Fibroblast of peridontal ligament (primary cell): ENCODE measurements at regions not wholly inside any gene's neighbourhood (a gene's known extent, or its start where the extent isn't known, plus 50 kb on each side); places are given as distances from the start of the nearest gene placed in this dataset.
A peak's percentile ranks its signal among the peaks of the same experiment; 100 is the strongest.

Experiments
- DNase-seq: peaks from one replicate; pipeline ENCODE4 v3.0.0-alpha.2; 2010; ENCODE audit errors: extremely low read depth

DNA sequence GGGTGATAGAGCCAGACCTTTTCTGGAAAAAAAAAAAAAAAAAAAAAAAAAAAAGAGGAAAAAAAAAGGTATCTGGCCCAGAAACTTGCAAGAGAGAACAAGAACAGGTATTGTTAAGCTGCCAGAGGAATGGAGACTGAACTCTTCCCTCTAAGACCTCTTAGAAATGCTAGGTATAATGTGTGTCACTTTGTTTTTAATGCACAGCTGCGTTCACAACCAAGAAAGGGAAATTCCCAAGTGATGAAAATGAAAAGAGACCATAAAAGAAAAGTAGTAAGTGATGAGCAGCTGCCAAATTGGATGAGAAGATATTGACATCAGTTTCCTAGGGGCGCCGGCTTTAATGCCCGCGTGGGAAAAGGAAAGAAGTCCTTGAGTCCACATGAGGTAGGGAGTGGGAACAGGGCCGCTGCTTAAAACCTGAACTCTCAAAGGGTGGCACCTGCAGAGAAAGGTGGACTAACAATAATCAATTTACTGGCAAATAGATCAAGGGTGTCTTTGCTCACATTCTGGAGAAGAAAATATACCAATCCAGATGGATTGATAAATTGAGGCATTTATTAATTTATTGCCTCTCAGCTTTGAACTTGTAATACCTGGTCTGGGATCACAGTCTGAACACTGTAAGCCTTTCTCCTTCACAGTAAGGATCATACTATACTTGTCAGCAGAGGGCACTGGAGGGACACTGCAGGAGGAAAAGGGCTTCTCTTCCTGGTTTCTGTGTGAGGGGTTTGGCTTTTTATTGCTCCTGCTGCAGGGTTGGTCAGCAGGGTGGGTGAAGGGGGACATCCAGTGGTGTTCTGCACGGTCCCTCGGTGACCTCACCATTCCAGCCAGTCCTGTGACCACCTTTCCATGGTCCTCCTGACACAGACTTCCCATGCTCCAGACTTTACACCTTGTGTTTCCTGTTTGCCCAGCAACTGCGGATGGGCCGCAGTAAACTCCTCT lies 131.6 kb downstream of the AQP9 start:
- peak; percentile 80 for DNase-seq

DNA sequence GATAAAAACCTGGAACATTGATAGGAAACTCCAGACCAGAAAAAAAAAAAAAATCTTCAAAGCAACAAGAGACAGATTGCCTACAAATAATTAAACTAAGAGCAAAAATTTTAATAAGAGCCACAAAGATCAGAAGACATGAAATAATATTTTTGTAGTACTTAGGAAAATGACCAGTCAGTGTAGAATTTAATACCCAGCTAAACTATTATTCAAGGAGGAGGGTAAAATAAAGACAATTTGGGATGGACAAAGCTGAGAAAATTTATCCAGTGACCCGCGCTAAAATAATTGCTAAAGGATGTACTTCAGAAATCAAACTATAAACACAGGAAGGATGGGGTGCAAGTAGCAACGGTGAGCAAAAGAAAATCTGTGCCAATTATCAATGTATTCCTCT lies 133.2 kb downstream of the AQP9 start:
- no peak for DNase-seq

DNA sequence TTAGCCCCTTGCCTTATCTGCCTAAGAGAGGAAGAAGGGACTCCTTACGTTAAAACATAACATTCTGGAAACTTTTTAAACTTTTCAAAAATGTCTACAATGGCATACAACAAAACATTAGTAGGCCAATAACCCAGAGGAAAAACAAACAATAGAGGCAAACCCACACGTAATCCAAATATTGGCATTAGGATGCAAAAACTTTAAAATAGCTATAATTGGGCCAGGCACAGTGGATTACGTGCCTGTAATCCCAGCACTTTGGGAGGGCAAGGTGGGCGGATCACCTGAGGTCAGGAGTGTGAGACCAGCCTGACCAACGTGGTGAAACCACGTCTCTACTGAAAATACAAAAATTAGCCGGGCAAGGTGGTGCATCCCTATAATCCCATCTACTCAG lies 134.9 kb downstream of the AQP9 start:
- no peak for DNase-seq

DNA sequence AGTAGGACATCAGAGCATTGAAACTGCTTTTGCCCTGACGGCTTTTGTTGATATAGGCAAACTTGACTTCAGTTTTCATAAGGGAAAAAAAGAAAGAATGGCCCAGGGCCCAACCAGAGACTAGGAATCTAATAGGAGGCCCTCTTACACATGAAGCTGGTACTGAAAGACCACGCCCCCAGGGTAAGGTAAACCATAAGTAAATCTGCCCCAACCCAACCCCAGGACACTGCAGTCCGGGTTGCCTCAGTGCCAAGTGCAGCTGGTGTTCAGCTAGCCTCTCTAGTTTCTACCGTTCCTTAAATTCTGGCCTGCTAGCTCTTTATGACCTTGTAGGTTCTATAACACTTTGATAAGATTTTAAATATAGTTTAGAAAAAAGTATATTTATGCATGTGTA lies 136.7 kb downstream of the AQP9 start:
- DNase-seq, result no peak

DNA sequence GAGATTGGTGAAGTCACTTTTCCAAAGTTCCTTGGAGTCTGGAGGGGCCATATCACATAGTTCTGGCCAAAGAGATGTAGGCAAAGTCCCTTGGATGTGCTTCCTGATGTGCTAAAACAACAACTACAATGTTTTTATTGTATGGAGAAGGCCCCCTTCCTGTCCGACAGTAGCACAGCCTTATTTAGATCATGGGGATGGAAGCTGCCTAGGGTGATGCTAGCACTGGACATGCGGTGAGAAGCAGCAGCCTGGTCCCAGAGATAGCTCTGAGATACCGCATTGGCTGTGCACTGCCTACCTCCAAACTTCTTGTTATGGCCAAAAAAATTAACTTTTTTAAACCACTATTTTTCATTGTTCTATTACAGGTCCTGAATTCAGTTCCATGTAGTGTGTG lies 137.6 kb downstream of the AQP9 start:
- DNase-seq, result no peak

DNA sequence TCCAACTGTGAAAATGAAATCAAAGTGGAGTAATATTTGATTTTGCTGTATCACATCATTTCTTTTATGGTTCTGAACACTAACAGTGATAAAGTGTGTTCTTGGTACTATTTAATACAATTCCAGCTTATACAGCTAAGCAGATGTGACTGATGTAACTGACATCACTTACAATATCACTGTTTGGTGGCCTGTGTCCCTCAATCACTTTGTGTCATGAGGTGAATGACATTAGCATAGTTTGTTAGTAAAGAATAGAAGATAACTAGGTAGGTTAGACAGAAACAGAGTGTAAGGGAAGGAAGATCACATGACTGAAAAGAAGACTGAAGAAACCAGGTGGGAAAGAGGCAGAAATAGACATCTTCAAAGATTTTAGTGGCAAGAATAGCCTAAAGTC lies 138.7 kb downstream of the AQP9 start:
- DNase-seq, result no peak

DNA sequence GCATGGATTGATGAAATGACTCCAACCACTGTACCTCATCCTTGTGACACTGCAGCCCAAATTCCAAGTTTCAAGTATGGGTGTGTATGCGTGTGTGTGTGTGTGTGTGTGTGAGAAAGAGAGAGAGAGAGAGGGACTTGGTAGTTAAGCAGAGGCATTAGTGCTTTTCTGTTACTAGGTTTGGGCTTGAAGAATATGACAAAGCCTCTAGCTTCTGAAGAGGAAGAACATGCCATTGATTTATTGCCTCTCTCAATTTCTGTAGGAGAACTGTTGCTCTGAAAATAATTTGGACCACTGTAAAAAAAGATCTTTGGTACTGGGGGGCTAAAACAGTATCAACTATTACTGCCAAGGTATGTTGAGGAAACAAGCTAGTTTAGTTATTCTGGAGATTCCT lies 139.2 kb downstream of the AQP9 start:
- no peak for DNase-seq

DNA sequence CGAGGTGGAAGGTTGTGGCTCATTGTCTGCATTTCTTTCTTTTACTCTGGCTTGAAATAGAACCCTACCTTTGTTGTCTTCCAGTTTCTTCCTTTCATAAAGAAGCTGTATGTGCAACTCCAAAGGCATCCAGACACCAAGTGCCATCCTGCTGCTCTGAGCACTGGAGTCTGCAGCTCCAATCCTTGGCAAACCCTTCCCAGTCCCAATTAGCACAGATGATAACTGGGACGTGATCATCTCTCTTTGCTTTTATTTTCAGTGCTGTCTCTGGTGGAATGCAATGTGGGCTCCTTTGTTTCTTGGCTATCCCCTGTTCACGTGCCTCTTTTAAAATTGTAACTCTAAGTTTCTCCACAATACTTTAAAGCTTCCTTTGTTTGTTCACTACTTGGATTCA lies 140.9 kb downstream of the AQP9 start:
- DNase-seq, result no peak

DNA sequence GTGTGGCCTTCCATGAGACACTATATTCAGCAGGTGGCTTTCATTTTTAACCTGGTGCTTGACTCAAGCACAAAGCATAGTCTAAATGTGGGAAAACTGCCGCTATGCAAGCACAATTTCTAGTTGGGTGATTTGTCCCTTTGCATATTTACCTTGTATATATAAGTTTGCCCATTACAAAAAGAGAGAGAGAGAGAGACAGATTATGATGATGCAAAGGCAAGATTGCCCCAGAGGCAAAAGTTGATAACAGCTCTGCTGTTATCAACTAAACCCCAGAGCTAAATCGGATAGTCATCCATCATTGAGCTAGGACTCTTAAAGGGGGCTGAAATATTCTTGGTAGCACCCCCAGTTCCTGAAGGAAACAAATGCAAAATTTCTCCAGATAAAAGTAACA lies 141.5 kb downstream of the AQP9 start:
- DNase-seq, result no peak

DNA sequence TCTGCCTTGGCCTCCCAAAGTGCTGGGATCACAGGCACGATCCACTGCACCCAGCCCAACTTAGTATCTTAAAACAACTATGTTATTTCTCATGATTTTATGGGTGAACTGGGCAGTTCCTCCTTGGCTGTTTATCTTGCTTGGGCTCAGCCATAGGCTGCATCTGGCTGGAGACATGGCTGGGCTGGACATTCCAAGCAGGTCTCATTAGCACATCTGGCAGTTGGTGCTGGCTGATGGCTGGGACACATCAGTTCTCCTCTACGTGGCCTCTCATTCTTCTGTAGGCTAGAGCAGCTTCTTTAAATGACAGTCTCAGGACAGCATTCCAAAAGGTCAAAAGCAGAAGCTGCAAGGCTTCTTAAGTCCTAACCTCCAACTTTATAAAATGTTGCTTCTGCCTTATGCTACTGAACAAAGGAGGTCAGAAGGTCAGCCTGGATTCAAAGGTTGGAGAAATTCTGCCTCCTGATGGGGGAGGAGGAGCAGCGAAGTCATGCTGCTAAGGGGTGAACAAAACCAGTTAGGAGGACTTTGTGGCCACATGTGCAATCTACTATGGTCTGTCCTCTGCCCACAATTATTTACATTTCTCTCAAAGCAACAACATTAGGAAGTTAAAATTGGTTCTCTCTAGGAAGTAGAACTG lies 144.0 kb downstream of the AQP9 start:
- DNase-seq, result peak; percentile 23

DNA sequence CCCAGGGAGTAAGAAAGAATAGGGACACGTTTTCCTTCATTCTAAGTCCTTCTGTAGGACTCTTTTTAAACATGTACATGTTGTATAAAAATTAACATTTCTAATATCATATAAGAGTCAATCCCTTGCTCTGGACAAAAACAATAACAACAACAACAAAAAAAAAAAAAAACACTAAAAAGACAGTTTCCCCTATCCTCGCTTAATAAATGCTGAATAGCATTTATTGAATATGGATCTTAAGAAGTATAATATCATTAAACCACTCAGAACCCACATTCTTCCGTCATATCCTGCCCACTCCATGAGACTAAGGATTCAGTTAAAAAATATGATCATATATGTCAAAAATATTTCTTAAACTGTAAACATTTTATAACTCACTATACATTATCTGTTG lies 145.1 kb downstream of the AQP9 start:
- DNase-seq, result no peak

DNA sequence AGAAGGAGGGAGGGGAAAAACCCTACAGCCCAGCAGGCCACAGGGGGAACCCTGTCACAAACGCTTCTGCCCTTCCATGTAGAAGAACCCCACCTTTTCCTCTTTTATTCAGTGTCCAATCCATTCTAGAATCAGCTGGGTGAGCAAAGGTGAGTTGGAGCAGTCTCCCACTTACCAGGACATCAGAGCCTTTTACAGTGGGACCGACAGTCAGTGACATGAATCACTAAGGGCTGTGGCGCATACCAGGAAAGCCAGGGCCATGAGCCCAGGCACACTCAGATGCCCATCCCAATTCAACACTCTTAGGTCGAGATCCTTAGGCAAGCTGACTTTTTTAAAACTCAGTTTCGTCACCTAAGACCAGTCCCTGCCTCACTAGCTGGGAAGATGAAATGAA lies 146.1 kb downstream of the AQP9 start:
- no peak for DNase-seq

DNA sequence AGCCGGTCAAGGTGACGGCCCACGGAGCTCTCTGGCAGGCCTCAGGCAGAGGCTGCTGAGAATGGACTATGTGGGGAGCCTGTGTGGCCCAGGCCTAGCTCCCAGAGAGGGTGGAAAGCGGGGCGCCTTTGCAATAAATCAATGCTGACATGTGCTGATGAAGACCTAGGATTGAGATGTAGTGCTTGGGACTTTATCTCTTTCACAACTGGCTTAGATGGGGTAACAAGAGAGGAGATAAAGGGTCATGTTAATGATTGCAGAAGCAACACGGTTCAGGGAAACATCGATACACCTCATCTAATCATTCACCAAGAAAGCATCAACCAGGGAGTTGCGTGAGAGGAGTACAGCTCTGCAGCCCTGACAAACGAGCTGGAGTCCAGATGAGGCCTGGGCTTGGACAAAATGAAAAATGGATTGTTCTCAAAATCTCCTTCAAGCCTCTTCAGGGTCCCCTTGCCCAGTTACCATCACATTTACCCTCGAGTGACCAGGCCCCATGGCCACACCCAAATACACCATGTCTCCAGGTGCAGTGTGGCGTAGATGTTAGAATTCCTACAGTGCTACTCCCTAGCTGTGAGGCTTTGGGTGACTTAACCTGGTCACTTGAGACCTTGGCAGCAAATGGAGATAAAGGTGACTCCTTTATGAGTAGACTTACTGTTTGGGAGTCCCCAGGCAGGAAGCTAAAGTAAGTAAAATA lies 146.4 kb upstream of the LIPC start:
- DNase-seq, result no peak

DNA sequence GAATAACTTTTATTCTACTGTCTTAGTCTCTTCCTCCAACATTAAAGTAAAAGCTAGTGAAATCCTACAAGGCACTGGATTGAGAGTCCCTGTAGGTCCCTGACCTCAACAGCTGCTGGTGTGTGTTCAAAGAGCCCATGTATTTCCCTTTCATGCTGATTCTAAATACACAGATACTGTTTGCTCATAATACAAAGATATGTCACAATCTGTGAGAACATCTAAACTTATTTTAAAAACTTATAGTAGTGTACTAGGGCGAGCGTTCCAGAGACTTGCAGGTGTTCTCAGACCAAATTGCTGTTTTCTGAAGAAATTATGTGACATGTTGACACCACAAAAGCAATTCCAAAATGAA lies 145.9 kb upstream of the LIPC start:
- DNase-seq, result no peak

DNA sequence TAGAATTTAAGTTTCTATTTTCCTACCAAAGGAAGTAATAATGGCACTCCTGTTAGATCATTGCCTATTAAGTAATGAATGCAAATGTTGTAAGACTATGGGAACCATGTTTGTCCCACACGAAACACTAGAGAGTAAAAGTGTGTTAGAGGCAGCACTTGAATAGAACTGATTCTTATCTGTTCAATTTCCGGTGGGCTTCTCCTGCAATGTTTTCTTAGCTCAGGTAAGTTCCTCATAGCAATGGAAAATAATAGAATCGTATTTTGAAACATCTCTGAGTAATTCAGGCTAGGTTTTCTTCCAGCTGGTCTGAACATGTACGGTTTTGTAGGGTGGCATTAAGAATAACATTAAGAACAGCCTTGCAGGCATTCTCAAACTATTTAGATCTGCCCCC lies 145.3 kb upstream of the LIPC start:
- no peak for DNase-seq

DNA sequence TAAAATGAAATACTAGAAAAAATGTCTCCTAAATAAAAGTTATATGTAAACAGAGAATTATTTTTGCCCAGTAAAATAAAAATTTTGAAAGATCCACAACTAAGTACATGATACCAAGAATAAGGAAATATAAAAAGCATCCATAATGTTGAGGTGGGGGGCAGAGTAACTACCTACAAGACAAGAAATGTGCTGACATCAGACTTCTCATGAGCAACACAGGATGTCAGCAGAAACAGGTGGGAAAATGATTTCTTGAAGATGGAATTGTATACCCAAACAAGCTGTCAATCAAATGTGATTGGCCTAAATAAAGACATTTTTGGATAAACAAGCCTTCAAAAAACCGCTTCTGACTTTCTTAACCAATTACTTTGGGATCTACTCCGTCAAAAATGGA lies 143.9 kb upstream of the LIPC start:
- no peak for DNase-seq

DNA sequence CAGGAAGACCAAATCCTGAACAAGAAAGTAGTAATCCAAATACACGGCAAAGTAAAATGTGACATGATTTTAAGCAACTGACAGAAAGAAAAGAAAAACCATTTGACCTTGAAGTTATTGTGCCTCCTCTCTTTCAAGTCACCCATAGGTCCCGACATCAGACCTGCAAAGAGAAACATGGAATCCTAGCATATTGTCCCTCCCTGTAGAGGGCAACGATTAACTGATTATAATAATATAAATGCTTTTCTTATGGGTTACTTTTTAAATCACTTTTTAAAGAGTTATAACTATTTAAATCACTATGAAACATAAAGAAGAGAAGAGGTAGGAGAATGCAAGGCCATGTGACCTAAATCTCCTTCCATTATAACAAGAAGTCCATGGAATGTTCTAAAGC lies 143.2 kb upstream of the LIPC start:
- peak; percentile 32 for DNase-seq

DNA sequence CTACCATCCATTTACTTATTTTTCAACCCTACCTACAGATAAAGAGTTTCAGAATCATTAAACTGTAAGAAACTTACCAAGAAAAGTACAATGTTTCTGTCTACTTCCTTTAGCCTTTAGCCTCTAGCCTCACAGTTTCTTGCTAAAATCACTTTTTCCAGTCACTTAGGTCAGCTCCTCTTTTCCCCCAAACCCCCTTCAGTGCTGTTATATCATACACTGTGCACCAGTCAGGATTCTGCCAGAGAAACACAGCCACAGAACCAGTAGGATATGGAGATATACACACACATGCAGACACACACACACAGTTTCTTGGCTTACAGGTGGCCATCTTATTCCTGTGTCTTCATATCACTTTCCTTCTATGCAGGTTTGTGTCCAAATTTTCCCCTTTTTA lies 139.9 kb upstream of the LIPC start:
- DNase-seq, result no peak

DNA sequence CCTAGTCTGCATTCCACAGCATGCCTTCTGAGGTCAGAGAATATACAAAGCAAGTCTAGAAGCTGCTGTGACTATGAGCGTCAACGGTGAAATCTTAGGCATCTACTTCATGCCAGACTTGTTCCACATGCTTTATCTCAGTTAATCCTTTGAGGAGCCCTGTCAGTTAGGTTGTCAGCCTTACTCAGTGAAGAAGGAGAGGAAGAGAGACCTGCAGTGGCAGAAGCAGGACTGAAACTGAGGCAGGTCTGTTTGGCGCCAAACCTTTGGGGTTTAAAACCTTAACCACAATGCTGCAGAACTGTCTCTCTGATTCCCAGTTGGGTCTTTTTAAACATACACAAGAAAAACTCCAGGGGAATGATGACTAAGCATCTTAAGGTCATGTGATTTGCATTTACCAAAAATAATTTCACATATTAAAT lies 139.0 kb upstream of the LIPC start:
- DNase-seq, result no peak

DNA sequence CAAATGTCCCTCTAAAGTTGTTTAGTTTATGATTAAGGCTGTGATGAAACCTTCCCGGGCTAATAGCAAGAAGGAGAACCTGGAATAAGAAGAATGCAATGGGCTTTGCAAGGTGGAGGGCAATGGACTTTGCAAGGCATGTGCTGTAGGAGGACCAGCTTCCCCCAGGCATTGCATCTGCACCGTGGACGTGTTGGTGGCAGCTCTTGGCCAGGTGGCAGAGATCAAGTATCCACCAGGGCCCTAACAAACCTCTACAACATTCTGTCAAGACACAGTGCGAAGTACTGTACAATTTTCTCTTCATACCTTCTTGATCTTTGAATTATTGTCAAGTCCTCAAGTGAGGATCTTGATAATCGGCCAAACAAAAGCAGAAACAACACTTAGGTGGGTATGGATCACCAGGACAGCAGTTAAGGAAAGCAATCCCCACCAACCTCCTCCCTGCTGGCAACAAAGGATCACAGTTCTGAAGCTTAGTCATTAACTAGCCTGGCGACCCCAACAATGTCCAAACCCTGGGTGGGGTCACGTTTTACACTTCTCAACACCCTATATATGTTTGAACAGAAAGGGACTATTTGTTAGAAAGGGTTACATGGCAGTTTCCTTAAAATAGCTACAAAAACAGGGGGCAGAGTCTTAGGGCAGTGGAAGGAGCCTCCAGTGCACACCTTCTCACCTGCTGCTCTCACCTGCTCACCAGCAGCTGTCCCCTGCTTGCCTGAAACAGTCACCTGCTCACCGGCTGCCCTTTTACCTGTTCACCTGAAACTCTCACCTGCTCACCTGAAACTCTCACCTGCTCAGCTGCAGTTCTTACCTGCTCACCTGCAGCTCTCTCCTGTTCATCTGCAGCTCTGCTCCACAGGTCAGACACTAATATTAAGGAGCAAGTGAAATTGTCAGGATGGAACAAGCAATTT lies 137.9 kb upstream of the LIPC start:
- DNase-seq, result no peak

DNA sequence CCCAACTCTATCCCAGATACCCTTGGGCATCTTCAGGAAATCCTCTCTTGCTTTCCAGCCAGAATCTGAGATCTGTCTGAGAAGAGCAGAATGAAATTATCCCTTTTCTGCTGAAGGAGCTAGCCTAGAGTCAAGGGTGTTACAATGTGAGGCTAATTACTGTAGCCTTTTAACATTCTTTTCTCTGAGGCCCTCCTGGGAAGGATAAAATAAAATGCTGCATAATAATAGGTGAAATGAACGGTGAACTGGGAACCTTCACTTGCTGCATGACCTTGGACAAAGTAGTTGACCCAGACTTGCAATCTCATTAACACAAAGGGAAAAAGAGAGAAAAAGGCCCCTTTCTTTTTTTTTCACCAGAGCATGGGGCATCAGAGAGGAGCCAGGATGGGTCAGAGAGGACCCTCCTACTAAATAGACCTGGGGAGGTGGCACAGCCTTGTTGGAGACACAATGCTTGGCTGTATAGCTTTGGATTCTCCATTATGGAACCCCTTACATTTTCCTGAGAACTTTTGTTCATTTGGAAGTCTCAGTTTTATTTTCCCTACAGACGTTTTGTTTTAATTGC lies 137.0 kb upstream of the LIPC start:
- DNase-seq, result no peak
